ENCODE measurements at regions not wholly inside any gene's neighbourhood (a gene's known extent, or its start where the extent isn't known, plus 50 kb on each side); places are given as distances from the start of the nearest gene placed in this dataset.

DNA sequence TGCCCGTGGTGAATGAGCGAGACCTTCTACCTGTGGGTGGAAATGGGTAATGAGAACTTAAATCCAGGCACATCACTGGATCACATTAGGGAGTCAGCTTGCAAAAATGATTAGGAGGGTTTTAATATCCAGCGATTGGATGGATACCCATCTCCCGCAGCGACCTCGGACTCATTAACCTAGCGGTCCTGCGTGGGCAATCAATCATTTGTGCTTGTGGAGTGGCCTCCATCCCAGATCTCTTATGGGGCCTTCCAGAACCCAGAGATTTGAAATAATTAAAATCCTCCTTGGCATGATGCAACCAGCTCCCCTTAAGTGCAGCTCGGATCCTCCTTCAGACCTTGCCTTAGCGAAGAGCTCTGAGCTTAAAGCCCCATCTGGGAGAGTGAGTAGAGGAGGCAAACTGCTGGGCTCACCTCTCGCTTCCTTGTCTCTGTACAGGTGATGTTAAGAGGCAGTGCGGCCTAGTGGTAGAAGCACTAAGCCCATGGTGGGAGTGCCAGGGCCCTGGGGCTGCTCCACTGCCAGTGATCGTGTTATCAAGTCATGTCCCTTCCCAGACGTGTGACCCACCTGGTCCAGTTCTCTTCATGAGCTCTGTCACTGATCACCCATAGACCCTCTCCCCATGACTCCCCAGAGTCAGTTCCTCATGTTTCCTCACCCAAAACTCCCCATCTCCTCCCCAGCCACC lies 285.2 kb upstream of the TLE3 start:
- no peak for TF ChIP-seq SPI1 (IDR thresholded peaks at IDR 0.05; ENCODE audit: low read depth, low read length)
- TF ChIP-seq TAF1 (IDR thresholded peaks at IDR 0.05; ENCODE audit: low read depth, low read length), result no peak
- no peak for TF ChIP-seq POU2F2 (IDR thresholded peaks at IDR 0.05; ENCODE audit: low read depth, low read length)
- no peak for TF ChIP-seq PAX5 (IDR thresholded peaks at IDR 0.05; ENCODE audit: insufficient read depth, low read length, severe bottlenecking)
- TF ChIP-seq POLR2AphosphoS5 (IDR thresholded peaks at IDR 0.05; ENCODE audit: low read depth, low read length), result no peak
- no peak for TF ChIP-seq POLR2A (IDR thresholded peaks at IDR 0.05; ENCODE audit: low read depth, low read length)
- no peak for FAIRE-seq
- no peak for DNase-seq (ENCODE audit: insufficient read length, low spot score)

DNA sequence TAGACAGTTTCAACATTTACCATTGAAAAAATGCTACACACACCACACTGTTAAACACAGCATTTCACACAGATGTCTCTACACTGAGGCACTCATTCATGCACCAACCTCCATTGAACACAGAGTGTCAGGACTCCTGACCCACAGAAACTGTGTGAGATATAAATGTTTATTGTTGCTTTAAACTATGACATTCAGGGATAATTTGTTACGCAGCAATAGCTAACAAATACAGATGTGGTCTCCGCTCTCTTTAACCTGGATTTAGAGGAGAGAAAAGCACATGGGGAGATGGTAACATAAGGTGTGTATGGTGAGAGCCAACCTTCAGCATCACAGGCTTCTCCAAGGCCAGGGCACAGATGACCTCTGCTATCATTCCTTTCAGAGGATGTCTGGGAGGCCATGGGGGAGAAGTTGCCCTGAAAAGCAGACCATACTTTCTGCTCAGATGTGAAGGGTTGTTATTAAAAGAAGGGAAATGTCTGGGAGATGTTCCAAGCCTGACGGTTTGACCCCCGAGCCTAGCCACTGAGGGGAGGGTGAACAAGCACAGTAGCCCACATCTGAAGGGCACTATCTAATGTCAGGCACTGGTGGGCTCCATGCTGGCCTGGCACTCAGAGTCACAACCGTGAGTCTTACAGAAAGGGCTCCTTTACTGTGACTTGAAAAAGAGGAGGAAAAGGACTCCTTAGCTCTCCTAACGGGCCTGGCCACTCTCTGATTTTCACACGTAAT lies 284.5 kb upstream of the TLE3 start:
- FAIRE-seq, result no peak
- TF ChIP-seq POU2F2 (IDR thresholded peaks at IDR 0.05; ENCODE audit: low read depth, low read length) (no peak), TAF1 (IDR thresholded peaks at IDR 0.05; ENCODE audit: low read depth, low read length) (no peak), POLR2A (IDR thresholded peaks at IDR 0.05; ENCODE audit: low read depth, low read length) (no peak), POLR2AphosphoS5 (IDR thresholded peaks at IDR 0.05; ENCODE audit: low read depth, low read length) (no peak), PAX5 (IDR thresholded peaks at IDR 0.05; ENCODE audit: insufficient read depth, low read length, severe bottlenecking) (no peak), SPI1 (IDR thresholded peaks at IDR 0.05; ENCODE audit: low read depth, low read length) (no peak)
- DNase-seq (ENCODE audit: insufficient read length, low spot score), result no peak

DNA sequence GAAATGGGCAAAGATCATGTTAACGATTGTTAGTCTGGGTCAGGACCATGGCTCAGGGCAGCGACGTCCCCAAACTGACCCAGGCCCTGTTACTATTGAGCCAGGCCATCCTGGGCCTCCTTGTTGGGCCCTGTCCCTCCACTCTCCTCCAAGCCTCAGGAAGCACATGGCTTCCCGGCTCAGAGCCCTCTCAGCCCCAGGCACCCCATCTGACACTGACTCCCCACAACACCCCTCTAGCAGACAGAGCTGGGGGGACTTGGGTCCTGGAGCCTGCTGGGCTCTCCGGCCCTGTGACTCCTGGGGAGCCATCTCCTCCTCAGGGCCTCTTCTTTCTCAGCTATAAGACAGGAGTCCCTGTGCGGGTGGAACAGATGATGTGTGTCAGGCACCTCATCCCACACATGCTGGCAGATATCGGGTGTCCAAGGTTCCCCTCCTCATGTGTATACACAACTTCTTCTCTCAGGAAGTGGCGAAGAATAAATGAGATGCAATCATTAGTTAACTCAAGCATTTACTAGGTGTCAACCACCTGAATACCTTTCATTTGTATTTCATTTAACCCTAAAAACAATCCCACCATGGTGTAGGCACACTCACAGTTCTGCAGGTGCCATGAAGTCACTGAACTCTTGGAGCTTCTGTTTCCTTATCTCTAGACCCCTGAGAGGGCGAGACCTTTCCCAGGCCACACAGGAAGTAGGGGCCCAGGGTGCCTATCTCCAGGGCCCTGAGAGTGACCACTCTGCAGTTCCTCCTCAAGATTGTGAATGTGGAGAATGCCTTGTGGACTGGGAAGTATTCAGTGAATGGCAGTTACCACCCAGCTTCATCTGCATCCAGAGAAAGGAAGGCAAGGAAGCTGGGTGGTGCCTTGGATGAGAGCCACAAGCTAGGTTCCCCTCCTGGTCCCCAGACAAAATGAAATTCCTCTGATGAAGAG lies 282.5 kb upstream of the TLE3 start:
- TF ChIP-seq POLR2A (IDR thresholded peaks at IDR 0.05; ENCODE audit: low read depth, low read length) (no peak), TAF1 (IDR thresholded peaks at IDR 0.05; ENCODE audit: low read depth, low read length) (no peak), POLR2AphosphoS5 (IDR thresholded peaks at IDR 0.05; ENCODE audit: low read depth, low read length) (no peak), PAX5 (IDR thresholded peaks at IDR 0.05; ENCODE audit: insufficient read depth, low read length, severe bottlenecking) (no peak)
- FAIRE-seq (no peak), DNase-seq (ENCODE audit: insufficient read length, low spot score) (no peak)

DNA sequence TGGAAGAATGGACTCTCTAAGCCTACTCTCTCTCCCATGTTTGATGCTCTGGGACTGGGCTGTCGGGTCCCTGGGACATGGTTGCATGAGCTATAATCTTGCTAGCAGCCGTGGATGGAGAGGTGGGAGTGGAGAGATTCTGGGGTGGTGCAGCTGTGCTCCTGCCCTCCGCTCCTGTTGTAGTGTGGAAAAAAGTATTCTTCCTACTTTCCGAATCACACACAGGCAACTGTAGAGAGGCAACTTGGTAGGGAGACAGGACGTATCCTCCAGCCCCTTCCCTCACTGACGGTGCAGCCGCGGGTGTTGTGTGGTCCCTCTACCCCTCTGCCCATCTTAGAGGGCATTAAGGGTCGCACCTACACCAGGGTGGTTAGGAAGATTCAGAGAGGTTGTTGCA lies 281.4 kb upstream of the TLE3 start:
- no peak for TF ChIP-seq POLR2A (IDR thresholded peaks at IDR 0.05; ENCODE audit: low read depth, low read length)
- TF ChIP-seq TAF1 (IDR thresholded peaks at IDR 0.05; ENCODE audit: low read depth, low read length), result no peak
- TF ChIP-seq PAX5 (IDR thresholded peaks at IDR 0.05; ENCODE audit: insufficient read depth, low read length, severe bottlenecking), result no peak
- TF ChIP-seq SPI1 (IDR thresholded peaks at IDR 0.05; ENCODE audit: low read depth, low read length), result no peak
- no peak for TF ChIP-seq POU2F2 (IDR thresholded peaks at IDR 0.05; ENCODE audit: low read depth, low read length)
- no peak for TF ChIP-seq POLR2AphosphoS5 (IDR thresholded peaks at IDR 0.05; ENCODE audit: low read depth, low read length)
- FAIRE-seq (no peak), DNase-seq (ENCODE audit: insufficient read length, low spot score) (no peak)

DNA sequence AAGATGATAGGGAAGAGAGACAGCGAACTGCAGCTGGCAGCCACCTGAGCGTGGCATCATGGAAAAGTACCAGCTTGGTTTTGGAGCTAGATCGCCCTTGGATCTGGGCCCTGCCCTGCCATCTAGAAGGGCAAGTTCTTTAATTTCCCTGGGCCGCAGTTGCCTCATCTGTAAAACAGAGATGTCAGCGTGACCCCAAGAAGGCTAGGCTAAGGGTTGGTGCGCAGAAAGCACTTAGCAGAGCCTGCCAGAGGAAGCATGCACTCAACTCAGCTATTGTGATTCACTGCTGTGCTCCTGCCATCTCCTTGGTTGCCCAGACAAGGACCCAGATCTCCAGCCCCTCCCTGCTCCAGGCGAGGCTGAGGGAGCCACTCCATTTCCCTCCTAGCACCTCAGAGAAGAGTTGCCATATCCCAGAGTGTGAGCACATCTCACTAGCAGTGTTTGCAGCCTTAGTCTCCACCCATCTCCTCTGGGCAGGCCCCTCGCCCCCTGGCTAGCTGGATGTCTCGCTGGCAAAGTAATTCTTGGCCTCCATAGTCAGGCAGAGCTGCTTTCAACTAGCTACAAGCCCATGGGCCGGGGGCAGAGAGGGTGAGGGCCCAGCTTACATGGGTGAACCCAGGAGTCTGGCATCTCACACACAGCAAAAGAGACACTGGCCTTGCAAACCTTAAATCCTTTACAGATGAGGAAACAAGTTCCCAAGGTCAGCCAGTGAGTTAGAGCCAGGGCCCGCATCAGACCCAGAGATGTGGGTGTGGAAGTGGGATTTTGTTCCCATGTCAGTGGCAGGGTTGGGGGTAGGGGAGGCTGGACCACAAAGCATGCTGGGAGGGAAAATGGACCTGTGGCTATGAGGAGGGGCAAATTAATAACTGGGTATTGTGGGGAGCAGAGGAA lies 280.7 kb upstream of the TLE3 start:
- TF ChIP-seq POU2F2 (IDR thresholded peaks at IDR 0.05; ENCODE audit: low read depth, low read length) (no peak), POLR2A (IDR thresholded peaks at IDR 0.05; ENCODE audit: low read depth, low read length) (no peak), POLR2AphosphoS5 (IDR thresholded peaks at IDR 0.05; ENCODE audit: low read depth, low read length) (no peak), SPI1 (IDR thresholded peaks at IDR 0.05; ENCODE audit: low read depth, low read length) (no peak), PAX5 (IDR thresholded peaks at IDR 0.05; ENCODE audit: insufficient read depth, low read length, severe bottlenecking) (no peak), TAF1 (IDR thresholded peaks at IDR 0.05; ENCODE audit: low read depth, low read length) (no peak)
- FAIRE-seq, result no peak
- DNase-seq (ENCODE audit: insufficient read length, low spot score), result no peak

DNA sequence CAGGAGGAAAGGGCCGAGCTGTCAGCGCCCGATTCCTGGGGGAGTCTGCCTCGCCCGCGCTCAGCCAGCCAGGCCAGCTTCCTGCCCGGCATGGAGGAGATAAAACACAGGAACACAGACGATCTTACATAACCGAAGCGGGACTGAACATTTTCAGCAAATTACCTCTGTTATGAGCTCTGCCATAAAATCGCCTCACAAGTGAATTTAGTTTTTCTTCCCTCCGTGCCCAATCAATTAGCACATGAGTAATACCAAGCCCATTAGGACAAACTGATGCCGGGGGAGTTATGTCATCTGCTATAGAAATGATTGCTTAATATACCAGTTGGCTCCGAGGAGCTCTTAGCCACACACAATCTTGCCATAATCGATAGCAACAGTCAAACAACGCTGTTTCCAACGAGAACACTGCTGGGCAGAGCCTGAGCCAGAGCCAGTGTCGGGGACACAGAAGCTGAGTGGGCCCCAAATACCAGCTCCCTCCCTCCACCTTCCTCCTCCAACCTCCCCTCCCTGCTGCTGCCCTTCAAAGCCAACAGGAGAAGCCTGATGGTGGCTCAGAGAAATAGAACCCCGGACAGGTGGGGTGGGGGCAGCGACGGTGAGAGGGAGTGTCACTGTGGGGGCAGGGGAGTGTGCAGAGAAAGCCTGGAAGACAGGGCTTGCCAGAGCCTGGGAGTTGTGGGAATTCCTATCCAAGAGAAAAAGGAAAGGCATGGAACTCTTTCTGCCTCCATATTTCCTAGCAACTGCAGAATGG lies 279.4 kb upstream of the TLE3 start:
- FAIRE-seq, result no peak
- DNase-seq (ENCODE audit: insufficient read length, low spot score), result no peak
- TF ChIP-seq SPI1 (IDR thresholded peaks at IDR 0.05; ENCODE audit: low read depth, low read length), result no peak
- TF ChIP-seq POLR2A (IDR thresholded peaks at IDR 0.05; ENCODE audit: low read depth, low read length), result no peak
- no peak for TF ChIP-seq POLR2AphosphoS5 (IDR thresholded peaks at IDR 0.05; ENCODE audit: low read depth, low read length)
- no peak for TF ChIP-seq TAF1 (IDR thresholded peaks at IDR 0.05; ENCODE audit: low read depth, low read length)
- TF ChIP-seq POU2F2 (IDR thresholded peaks at IDR 0.05; ENCODE audit: low read depth, low read length), result no peak
- TF ChIP-seq PAX5 (IDR thresholded peaks at IDR 0.05; ENCODE audit: insufficient read depth, low read length, severe bottlenecking), result no peak

DNA sequence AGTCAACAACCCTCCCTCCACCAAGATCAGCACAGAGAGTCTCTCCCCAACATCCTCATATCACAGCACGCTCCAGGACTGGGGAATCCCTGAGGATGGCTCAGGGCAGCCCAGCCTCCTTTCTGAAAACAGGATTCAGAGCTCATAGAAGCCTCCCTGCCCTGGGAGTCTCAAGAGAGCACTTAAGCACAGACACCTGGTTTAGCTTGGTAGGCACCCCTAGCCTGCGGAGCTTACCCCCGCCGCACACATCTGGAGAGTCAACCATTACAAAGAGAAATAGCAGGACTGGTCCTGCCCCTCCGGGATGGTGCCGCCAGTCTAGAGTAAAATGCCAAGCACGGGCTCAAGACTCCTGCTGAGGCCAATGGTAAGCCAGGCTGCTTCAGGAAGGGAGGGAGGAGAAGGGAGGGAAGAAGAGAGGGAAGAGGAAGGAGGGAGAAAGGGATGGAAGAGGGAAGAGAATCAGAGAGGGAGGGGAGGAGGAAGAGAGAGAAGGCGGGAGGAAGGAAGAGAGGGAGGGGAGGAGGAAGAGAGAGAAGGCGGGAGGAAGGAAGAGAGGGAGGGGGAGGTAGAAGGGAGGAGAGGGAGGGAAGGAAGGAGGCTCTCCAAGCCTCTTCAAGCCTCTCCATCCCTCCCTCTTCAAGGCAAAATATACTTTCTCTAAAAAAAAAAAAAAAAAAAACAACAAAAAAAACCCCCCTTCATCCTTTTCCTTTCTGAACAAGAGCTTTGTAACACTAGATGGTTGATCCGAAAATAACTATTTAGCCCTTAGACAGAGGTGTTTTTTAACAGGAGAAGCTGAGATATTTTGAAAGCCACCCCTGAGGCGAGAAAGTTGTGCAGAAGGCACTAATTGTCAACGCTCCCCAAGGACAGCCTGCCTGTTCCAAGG lies 278.6 kb upstream of the TLE3 start:
- TF ChIP-seq SPI1 (IDR thresholded peaks at IDR 0.05; ENCODE audit: low read depth, low read length) (no peak), POU2F2 (IDR thresholded peaks at IDR 0.05; ENCODE audit: low read depth, low read length) (no peak), PAX5 (IDR thresholded peaks at IDR 0.05; ENCODE audit: insufficient read depth, low read length, severe bottlenecking) (no peak), TAF1 (IDR thresholded peaks at IDR 0.05; ENCODE audit: low read depth, low read length) (no peak), POLR2A (IDR thresholded peaks at IDR 0.05; ENCODE audit: low read depth, low read length) (no peak), POLR2AphosphoS5 (IDR thresholded peaks at IDR 0.05; ENCODE audit: low read depth, low read length) (no peak)
- FAIRE-seq, result no peak
- no peak for DNase-seq (ENCODE audit: insufficient read length, low spot score)

Measured in GM12891 (cell line).